ENCODE measurements at regions not wholly inside any gene's neighbourhood (a gene's known extent, or its start where the extent isn't known, plus 50 kb on each side); places are given as distances from the start of the nearest gene placed in this dataset.

GRCh38 chr5:131068893-131069643, 96.0 kb downstream of the HINT1 start (continued):
- TF ChIP-seq ZBTB40 (IDR thresholded peaks at IDR 0.05) = no peak
- no peak for TF ChIP-seq ZBTB40 (CRISPR knock-in tag; IDR thresholded peaks at IDR 0.05)
- no peak for TF ChIP-seq ZNF592 (IDR thresholded peaks at IDR 0.05)
